NCI-H2029 treated with DMSO at 0.1 percent for 48 hours (cell line): ENCODE measurements at regions not wholly inside any gene's neighbourhood (a gene's known extent, or its start where the extent isn't known, plus 50 kb on each side); places are given as distances from the start of the nearest gene placed in this dataset.
A peak's percentile ranks its signal among the peaks of the same experiment; 100 is the strongest.

Source experiments
- DNase-seq: peaks from one replicate; lab custom pipeline; 2025; lab: John Stamatoyannopoulos, UW

DNA sequence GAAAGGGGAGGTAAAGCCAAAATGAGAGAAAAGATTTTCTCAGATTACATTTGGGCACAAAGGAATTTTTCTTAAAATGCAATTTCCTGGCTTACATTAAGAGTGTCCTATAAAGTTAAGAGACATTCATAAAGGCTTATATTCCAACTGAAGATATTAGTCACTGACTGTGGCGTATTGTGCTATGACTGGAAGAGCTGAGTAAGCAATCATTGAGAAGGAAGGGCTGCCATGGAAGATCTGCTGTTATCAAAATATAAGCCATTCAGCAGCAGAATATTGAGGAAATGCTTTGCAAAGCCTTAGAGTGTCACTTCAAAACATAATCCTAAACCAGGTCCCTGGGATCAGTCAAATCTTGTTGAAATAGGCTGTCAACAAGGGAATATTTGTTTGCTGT lies 593.9 kb downstream of the TUSC7 start:
- peak; percentile 1 for DNase-seq

DNA sequence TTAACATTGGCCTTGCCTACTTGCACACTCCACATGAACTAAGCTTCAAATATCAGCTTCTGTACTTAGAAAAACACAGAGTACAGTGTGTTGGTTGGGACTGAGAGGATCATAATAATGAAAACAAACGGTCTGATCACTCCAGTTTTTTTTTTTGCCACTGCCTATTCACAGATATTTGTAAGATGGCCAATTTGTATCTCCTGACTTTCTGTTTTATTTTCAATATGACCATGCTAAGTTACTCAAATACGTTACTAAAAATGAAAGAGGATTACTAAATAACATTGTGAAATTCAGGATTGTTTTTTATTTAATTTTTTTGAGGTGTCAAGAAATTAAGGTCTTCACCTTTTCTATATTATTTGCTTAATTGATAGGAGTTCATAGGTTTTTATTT lies 595.1 kb downstream of the TUSC7 start:
- DNase-seq = peak; percentile 18

DNA sequence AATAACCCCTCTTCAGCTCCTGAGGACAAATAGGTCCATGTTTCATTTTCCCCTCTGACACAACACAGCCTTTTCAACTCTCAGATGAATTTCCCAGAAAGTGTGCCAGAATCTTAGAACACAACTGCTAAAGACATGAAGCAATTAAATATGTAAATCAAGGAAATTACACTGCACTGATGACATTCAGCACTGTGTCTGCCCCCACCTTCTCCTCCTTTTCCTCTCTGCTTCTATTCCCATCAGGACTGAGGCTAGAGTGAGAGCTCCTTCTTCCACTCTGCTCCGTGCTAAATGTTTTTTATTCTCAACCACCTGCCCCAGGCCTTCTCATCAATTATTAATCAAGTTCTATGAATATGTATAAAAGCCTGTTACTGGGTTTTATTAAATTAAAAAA lies 596.1 kb downstream of the TUSC7 start:
- no peak for DNase-seq

DNA sequence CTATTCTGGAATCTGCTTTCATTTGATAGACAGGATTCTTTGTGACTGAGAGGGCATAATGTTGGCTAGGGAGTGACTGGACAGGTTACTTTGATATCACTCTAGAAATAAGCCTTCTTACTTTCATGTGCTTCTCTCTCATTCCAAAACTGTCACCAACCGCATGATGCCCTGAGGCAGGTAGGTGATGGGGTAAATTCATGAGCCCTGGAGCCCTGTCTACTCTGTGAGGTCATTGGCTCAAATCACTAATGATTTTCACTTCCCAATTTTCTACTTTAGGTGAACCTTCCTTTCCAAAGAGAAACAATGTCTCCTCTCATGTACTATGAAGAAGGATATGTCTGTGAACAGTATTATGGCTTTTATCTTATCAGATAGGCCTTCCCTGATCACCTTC lies 596.7 kb downstream of the TUSC7 start:
- DNase-seq = no peak

DNA sequence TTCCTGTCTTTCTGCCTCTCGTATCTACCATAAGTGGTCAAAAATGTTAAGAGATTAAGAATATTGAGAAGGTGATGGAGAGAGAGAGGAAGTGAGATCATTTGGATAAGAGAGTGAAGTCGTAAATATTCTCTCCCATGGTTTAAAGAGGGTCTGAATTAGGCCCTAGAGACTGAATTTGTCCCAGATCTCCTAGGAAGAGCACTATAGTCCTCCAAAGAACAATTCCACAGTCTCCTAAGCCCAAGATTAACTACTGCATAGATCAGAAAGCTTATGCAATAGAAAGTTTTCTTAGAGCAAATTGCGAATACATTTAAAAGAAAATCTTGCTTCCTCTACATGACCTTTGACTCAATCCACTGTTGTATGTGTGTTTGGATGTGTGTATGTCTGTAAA lies 598.8 kb downstream of the TUSC7 start:
- no peak for DNase-seq

DNA sequence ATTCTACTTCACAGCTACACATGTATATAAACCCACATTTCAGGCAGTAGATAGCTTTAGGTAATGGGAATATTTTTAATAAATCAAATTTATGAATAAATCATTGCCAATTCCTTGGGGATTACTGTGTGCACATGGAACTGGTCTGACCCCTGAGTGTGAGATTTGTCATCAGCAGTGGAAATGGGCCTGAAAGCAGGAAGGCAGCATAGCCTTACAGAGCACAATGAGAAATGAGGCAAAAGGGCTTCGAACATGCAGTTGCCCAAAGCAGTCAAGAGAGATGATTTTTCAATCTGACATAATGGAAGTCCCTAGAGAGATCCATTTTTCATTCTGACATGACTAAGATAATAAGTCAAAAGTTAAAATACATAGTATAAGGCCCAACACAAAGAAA lies 599.2 kb downstream of the TUSC7 start:
- no peak for DNase-seq

DNA sequence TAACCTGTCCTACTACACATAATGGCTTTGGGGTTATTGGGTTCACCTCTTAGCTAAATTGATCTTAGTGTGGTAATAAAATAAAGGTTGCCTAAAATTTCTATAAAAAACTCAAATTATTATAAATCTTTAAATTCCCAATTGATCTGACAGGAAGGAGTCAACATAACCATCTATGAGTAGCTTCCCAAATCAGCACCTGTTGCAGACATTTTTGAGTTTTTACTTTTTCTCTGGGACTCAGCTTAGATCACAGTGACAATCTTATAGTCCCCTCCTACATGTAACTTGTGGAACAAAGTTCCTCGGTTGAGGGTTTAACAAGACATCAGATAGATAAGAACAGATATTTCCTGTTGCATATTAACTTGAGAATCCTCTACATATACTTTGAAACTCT lies 601.0 kb downstream of the TUSC7 start:
- no peak for DNase-seq

DNA sequence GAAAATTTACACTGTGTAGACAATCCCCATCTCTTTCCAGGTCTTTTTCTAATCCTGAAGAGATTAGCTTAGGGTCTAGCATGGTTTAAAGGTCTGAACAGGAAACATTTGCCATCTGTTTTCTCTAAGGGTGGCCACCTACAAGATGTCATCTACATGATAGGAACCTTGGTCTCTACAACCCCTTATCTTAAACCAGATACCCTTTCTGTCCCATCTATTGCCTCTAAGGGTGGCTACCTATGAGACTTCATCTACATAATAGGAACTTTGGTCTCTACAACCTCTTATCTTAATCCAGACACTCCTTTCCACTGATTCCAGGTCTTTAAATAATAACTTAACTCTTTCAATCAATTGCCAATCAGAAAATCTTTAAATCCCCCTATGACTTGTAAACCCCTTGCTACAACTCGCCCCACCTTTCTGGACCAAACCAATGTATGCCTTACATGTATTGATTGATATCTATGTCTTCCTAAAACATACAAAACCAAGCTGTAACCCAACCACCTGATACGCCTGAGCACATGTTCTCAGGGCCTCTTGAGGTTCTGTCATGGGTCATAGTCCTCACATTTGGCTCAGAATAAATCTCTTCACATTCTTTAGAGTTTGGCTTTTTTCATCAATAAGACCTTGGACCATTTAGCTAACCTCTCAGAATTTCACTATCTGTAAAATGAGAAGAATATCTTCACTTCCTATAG lies 605.0 kb downstream of the TUSC7 start:
- no peak for DNase-seq

DNA sequence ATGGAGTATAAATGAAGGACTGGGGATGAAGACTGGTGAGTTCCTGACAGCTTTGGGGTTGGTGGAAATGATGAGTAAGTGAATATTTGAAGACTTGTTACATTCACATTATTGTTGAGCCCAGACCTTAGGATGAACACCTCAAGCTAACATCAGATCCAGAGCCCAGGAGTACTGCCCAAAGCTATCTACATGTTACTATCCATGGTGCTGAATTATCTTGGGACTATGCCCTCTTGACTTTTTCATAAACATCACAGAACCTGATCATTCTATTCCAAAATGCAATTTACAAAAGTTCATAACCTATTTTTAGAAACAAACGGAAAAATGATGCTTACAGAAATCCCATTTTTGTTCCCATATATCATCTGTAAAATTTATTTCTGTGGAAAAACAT lies 613.3 kb downstream of the TUSC7 start:
- DNase-seq = no peak

DNA sequence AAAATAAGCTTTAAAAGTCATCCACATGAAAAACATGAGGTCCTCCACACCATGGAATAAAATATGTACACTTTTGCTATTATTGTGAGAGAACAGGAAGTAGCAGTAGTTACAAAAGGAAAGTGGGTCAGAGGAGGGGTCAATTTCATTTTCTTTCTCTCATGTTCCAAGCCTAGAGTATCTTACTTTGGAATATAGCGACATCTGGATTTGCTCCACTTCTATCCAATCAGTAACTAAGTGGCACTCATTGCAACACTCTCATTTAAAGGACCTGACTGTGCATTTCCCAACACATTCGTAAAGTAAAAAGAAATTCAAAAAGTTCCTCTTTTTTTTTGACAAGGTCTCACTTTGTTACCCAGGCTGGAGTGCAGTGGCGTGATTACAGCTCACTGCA lies 637.3 kb downstream of the TUSC7 start:
- no peak for DNase-seq

DNA sequence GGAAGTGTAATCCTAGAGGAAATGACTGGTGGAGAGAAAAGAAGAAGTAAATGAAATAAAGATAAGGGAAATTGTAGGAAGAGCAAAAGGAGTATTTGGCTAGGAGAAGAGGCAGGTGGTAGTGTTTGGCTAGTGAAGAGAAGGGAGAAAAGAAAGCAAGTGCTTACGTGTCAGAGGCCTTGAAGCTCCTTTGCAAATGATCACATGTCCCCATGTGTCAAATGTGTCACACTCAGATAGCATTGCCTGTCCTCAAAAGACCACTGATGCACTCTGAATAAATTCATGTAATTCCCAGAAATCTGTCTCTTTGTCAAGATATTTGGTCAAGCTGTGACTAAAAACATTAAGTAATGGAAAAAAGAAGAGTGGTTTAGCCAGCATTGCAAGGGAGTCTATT lies 639.3 kb downstream of the TUSC7 start:
- no peak for DNase-seq

DNA sequence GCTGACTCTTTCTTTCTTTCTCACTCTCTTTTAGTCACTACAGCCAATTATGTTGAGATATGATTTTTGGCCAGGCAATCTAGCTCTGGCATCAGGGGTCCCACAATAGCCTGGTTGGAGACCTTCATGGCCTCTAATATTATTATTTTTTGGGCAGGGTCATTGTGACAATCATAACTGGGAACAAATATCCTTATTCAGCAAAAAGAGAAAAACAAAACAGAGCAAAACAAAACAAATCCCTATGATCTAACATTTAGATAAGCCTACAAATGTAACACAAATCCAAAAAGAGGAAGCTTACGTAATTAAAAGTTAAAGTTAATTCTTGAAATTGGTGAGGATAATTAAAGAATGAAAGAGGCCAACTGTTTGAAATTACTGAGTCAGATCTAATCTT lies 640.0 kb downstream of the TUSC7 start:
- no peak for DNase-seq

DNA sequence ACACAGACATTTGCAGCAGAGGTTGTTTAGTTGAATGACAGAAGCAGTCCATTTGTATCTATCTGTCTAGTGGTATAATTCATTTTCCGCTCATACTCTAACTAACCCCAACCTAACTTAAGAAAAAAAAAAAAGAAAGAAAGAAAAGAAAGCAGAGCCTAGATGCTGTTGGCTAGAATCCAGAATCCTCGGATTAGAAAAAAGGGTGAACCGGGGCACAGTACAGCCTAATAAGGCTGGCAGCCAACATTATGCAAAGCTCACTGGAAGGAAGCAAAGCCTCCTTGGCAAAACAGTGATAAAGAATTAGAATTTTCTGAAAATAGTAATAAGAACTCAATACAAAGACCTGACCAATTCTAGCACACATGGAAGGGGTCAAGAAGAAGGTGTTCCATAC lies 640.8 kb downstream of the TUSC7 start:
- DNase-seq = no peak

DNA sequence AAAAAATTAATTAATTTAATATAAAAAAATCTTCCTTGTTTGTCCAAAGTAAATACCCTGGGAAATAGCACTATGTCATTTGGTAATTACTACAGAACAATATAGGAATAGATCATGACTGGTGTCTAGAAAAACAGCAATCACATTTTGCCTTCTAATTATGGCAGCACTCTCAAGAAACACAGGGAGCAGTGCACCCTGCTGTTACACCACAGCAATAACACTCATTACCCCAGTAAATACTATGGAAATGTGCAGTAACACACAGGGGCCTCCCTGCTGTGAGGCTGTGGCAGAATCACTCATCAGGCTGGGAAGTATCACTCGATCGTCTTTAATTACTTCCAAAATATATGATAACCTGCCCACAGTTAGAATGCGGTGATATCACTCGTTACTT lies 646.0 kb downstream of the TUSC7 start:
- DNase-seq = no peak

DNA sequence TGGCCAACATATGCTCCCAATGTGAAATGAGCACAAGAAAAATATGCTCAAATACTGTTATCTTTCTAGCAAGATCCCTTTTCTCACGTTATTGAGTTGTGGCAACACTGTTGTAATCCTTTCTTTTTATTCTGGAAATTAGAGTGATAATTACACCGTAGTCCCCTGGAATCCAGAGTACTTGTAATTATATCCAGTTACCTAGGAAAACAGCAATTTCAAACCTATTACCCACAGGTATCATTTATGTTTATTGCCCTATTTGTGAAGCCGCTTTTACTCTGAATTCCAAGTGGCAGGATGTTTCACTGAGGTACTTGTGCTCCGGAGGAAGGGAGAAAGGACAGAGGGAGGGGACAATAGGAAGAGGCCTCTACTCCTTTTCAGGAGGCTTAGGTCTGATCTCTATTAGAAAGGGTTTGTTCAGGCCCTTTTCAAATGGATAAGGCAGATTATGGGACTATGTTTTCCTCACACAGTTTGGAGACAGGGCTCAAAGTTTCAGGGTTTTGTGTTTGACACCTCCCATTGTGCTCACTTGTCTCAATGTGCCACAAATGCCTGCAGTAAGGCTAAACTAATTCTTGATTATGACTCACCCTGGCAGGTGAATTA lies 646.6 kb downstream of the TUSC7 start:
- DNase-seq = no peak

DNA sequence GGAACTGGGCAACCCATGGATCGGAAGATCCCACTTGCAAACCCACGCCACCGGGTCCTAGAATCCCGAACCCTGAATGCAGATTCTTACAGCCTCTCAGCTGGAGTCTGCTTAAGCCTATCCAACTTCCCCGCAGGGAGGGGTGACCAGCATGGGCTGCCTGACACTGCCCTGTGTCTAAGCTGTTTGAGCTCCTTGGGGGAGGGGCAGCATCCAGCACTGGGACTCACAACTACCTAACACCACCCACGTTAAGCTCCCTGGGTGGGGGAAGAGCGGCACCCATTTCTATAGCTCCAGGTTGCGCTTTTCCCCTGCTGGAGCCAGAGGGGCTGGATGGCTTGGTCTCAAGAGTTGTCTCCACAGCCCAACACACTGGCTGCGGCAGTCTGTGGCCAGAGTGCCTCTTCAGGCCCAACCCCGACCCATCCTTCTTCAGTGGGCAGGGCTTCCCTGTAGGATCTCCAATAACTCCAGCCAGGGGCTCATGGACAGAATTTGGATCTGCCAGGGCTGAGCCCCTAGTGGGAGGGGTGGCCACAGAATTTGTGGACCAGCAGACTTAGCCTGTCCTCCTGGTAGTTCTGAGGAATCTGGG lies 649.2 kb downstream of the TUSC7 start:
- no peak for DNase-seq

DNA sequence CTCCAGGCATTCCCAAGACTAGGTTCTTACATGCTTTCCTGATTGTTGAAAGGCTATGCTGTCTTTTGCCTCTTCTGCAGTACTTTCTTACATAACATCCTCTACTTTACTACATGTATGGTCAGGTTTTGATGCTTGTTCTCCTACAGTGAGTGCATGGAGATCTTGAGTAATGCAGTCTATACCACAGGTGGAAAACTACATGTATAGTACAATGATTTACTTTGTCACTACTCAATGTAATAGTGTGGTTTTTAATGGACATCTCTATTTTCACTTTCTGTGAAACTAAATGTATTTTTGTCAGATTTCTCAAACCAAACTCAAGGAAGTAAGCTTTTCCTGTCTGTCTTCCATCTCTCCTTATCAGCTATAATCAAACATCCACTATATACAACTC lies 657.0 kb downstream of the TUSC7 start:
- DNase-seq = no peak

DNA sequence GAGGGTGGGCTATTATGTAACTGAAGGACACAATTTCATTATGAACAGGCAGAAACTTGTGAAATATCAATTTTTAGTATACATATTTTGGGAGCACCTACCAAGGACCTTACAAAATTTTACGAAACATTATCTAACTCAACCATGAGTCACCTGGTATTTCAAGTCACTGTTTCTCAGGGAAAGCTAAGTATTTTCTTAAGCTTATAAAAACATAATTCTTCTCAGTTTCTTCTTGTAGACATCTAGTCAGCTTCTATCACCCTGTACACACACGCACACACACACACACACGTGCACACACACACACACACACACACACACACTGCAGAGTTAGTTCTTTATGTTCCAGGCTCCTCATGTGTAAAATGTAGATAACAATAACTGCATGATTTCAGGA lies 658.3 kb downstream of the TUSC7 start:
- DNase-seq = no peak

DNA sequence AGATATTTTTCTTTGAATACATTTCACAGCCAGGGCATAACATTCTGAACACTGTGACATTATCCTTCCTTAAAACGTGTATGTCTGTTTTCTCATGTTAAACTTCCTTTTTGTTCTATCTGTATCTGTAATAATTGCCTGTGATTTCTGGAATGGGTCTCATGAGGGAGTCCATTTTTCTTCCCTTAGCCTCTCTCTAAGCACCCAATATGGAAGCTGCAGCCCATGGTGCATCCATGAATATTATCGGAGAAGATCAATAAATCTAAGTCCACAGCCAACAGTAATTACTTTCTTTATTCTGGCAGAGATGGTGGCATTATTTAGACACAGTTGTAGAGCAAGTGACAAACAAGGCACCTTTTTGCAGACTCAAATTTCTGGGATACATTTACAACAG lies 671.1 kb downstream of the TUSC7 start:
- no peak for DNase-seq

DNA sequence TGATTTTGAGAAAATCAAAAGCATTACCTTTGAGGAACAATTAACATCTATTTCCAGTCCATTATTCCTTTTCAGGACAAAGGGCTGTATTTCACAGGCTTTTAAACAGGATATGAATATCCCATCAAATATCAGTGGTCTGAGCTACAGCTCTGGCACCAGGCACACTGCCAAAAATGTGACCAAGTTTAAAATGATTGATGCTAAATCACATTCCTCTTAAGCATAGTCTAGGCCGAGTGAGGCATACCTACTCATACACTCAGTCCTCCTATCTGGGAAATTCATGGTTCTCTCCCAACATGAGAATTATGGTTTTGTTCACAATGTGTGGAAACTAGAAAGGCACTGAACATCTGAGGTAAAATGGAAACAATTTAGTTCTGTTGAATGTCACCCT lies 683.5 kb downstream of the TUSC7 start:
- DNase-seq = no peak

DNA sequence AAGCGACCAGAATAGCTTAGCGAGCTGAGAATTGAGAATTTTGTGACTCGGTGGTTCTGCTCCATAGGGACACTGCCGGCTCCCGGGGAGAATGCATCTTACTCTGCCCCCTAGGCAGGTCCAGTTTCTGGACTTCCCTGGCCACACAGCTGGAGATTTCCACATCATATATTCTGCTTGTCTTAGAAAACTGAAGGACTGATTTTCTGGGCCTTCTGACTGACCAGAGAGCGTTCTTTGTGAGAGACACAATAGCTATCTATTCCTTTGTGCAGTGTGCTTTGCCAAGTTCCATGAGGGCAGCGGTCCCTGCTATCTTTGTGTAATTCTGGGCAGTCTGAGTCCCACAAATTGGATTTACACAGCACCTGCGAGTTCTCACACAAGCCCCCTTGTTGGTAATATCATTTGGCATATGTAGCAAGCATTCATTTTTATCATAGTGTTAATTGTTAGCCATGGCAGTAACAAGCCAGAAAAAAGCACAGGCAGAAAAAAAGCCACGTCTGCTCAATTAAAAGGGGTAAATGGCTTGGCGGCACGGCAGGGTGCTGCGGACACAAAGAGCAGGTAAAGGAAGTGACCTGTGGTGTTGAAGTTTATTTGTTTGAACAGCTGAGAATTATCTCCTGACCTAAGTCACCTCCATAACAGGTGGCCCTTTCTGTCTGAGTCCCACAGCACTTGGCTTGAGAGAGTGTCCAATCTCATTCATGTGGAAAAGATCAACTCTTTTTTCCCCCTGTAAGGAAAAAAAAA lies 688.7 kb downstream of the TUSC7 start:
- DNase-seq = no peak

DNA sequence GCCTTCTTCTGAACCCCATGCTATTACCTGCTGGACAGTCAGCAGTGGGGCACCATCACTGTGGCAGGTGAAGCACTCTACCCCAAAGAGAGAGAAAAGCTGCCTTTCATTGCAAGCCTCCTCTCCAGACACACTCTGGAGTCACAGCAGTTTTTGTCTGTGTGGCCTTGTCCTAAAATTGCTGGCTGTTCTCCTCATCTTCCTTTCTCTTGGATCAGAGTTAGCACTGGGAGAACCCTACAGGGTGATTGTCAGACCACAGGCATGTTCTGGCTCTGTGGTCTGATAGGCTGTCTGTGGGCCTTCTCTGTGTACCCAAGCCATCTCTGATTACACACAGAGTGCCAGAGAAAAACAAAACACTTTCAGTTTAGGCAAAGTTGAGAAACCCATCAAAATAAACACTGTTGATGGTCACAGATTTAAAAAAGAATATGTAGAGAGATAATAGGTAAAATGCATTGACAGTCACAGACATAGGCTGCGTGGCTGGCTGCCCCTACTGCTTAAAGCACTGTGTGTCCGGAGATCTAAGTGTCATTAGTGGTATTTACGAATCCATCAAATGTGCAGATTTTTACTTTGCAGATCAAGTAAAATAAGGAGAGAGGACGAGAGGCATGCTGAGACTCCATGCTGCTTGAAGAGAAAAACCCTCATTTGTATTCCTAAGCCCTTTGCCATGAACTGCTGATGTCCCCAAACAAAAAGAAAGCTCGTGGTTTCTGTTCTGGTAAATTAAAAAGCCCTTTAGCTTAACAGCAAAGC lies 689.9 kb downstream of the TUSC7 start:
- DNase-seq = peak; percentile 55
